WTC11 (cell line): ENCODE measurements at regions not wholly inside any gene's neighbourhood (a gene's known extent, or its start where the extent isn't known, plus 50 kb on each side); places are given as distances from the start of the nearest gene placed in this dataset.

Experiments
- ATAC-seq: fragments of 200-7000 bp; cut with Tn5 transposase; 2 replicates; pipeline ENCODE4 v1.10.0; 2021; ENCODE audit warnings: mild to moderate bottlenecking, moderate library complexity
- CTCF ChIA-PET: fragments of 300-600 bp; sonication (Branson Sonifier 250); formaldehyde crosslinking; loops from one replicate; lab custom pipeline; 2021; ENCODE audit warnings: antibody characterized with exemption; lab: Charles Lee
- POLR2A ChIA-PET: fragments of 350-600 bp; sonication (Branson Sonifier 250); formaldehyde crosslinking; loops from one replicate; lab custom pipeline; 2021; ENCODE audit warnings: antibody characterized with exemption; lab: Charles Lee
- DNase-seq: peaks from one replicate; pipeline ENCODE4 v3.0.0; 2021; ENCODE audit warnings: low spot score
- H3K27ac Mint-ChIP-seq: 2 replicates; pipeline ENCODE4 v1.8.0; 2021; ENCODE audit warnings: mixed read lengths
- H3K27me3 Mint-ChIP-seq: 2 replicates; pipeline ENCODE4 v1.8.0; 2021; ENCODE audit warnings: low read depth, mild to moderate bottlenecking, moderate library complexity, mixed read lengths
- H3K36me3 Mint-ChIP-seq: 2 replicates; pipeline ENCODE4 v1.8.0; 2021; ENCODE audit warnings: mixed read lengths
- H3K4me1 Mint-ChIP-seq: 2 replicates; pipeline ENCODE4 v1.8.0; 2022; ENCODE audit warnings: mixed read lengths
- H3K4me3 Mint-ChIP-seq: 2 replicates; pipeline ENCODE4 v1.8.0; 2021; ENCODE audit warnings: mild to moderate bottlenecking, moderate library complexity, mixed read lengths
- H3K9me3 Mint-ChIP-seq: 2 replicates; pipeline ENCODE4 v1.8.0; 2021; ENCODE audit warnings: mixed read lengths
- AR ChIP-seq: fragments of 250-450 bp; sonication (Bioruptor Pico); IDR thresholded peaks from 2 replicates; pipeline ENCODE4 v1.9.0; 2021; ENCODE audit warnings: mild to moderate bottlenecking
- ESRRA ChIP-seq: sonication (generic); formaldehyde crosslinking; IDR thresholded peaks from 2 replicates; pipeline ENCODE4 v1.8.1; 2022; ENCODE audit warnings: mild to moderate bottlenecking, missing genetic modification reagents, borderline replicate concordance
- FOXJ3 ChIP-seq: sonication (generic); formaldehyde crosslinking; IDR thresholded peaks from 2 replicates; pipeline ENCODE4 v1.9.0; 2021; ENCODE audit warnings: missing genetic modification reagents, mild to moderate bottlenecking, borderline replicate concordance
- GTF2I ChIP-seq: fragments of 250-450 bp; sonication (Bioruptor Pico); conservative IDR thresholded peaks from 2 replicates; pipeline ENCODE4 v1.4.0; 2021; ENCODE audit warnings: mild to moderate bottlenecking
- MAX ChIP-seq: sonication (generic); formaldehyde crosslinking; IDR thresholded peaks from 2 replicates; pipeline ENCODE4 v1.8.0; 2022; ENCODE audit warnings: mild to moderate bottlenecking, missing genetic modification reagents
- MXD4 ChIP-seq: fragments of 250-450 bp; sonication (Bioruptor Pico); IDR thresholded peaks from 2 replicates; pipeline ENCODE4 v1.8.0; 2021; ENCODE audit warnings: mild to moderate bottlenecking, moderate library complexity, borderline replicate concordance
- NFE2L1 ChIP-seq: sonication (generic); formaldehyde crosslinking; IDR thresholded peaks from 2 replicates; pipeline ENCODE4 v1.8.1; 2023; ENCODE audit warnings: missing genetic modification reagents
- NR2C2 ChIP-seq: sonication (generic); formaldehyde crosslinking; IDR thresholded peaks from 2 replicates; pipeline ENCODE4 v1.8.0; 2022; ENCODE audit warnings: mild to moderate bottlenecking, missing genetic modification reagents
- OVOL2 ChIP-seq: fragments of 250-450 bp; sonication (Bioruptor Pico); IDR thresholded peaks from 2 replicates; pipeline ENCODE4 v1.9.0; 2021; ENCODE audit warnings: mild to moderate bottlenecking, borderline replicate concordance
- SMAD4 ChIP-seq: sonication (generic); formaldehyde crosslinking; IDR thresholded peaks from 2 replicates; pipeline ENCODE4 v1.8.0; 2022; ENCODE audit warnings: mild to moderate bottlenecking, missing genetic modification reagents
- SP1 ChIP-seq: sonication (generic); formaldehyde crosslinking; conservative IDR thresholded peaks from 2 replicates; pipeline ENCODE4 v1.8.1; 2022; ENCODE audit warnings: missing genetic modification reagents
- TCF7 ChIP-seq: sonication (generic); formaldehyde crosslinking; IDR thresholded peaks from 2 replicates; pipeline ENCODE4 v1.8.0; 2022; ENCODE audit warnings: mild to moderate bottlenecking, low read depth, missing genetic modification reagents, moderate library complexity
- ZBTB21 ChIP-seq: sonication (generic); formaldehyde crosslinking; IDR thresholded peaks from 2 replicates; pipeline ENCODE4 v1.8.1; 2023; ENCODE audit warnings: mild to moderate bottlenecking, missing genetic modification reagents, borderline replicate concordance
- TF ChIP-seq, protein P1 (sequence below): fragments of 250-450 bp; sonication (Bioruptor Pico); IDR thresholded peaks from 2 replicates; pipeline ENCODE4 v1.8.0; 2021; ENCODE audit warnings: mild to moderate bottlenecking
- TF ChIP-seq, protein P2 (sequence below): sonication (generic); formaldehyde crosslinking; IDR thresholded peaks from 2 replicates; pipeline ENCODE4 v1.8.1; 2022; ENCODE audit warnings: low read depth, missing genetic modification reagents, borderline replicate concordance
- TF ChIP-seq, protein P3 (sequence below): sonication (generic); formaldehyde crosslinking; IDR thresholded peaks from 2 replicates; pipeline ENCODE4 v1.8.1; 2023; ENCODE audit warnings: mild to moderate bottlenecking, missing genetic modification reagents
- TF ChIP-seq, protein P4 (sequence below): sonication (generic); formaldehyde crosslinking; IDR thresholded peaks from 2 replicates; pipeline ENCODE4 v1.8.1; 2023; ENCODE audit warnings: mild to moderate bottlenecking, missing genetic modification reagents, moderate library complexity
- TF ChIP-seq, protein P5 (sequence below): sonication (generic); formaldehyde crosslinking; IDR thresholded peaks from 2 replicates; pipeline ENCODE4 v1.8.1; 2022; ENCODE audit warnings: mild to moderate bottlenecking, moderate library complexity, missing genetic modification reagents

DNA sequence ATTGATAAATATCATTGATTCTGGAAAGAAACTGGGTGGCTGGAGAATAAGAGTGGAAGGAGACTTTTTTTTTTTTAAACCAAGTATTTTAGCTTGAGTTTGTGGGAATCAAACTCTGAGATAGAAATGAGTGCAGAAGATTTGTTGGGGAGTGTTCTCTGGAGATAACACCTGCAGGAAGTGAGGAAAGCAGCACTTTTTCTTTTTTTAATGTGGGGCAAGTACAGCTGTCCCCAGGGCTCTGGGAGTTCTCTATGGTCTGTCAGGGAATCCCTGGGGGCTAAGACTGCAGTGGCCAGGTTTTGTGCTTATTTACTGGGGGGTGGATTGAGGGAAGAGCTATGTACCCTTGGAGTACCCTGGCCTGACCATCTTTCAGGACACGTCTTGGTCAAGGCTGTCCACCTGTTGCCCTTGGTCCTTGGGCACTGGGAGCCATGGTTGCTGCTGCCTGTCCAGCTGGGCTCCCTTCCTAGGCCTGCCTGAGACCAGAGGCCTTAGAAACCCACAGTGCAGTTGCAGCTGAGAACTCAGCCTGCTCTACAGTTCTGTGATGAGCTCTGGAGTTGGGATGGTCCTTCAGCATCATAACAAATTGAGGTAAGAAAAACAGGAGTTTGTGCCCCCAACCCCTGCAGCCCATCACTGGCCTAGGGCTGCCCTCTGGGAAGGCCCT, 85.8 kb downstream of the PHAX start:
- Mint-ChIP-seq H3K4me3 (no peak overlapping the region), H3K27ac (peak overlapping the region; percentile 16; the same call in 1 of the 2 replicates)
- POLR2A ChIA-PET, result no interaction called here
- no peak for TF ChIP-seq MAX (CRISPR knock-in tag)
- TF ChIP-seq TCF7 (CRISPR knock-in tag), result no peak
- TF ChIP-seq ZBTB21, result no peak
- no peak for TF ChIP-seq FOXJ3 (CRISPR knock-in tag)
- TF ChIP-seq, all 79 proteins: peak for 0
- no peaks in the 10 kb centered on the region for H3K27me3 Mint-ChIP-seq
- H3K4me1 Mint-ChIP-seq, result peaks cover 29% of the 10 kb centered on the region
- H3K9me3 Mint-ChIP-seq, result no peaks in the 10 kb centered on the region
- DNase-seq, result no peak
- no peak for ATAC-seq
- no peaks in the 10 kb centered on the region for H3K36me3 Mint-ChIP-seq
- CTCF ChIA-PET, result no interaction called here

GRCh38 chr5:126692971-126693370, 84.0 kb upstream of the LMNB1 start:
- no peaks in the 10 kb centered on the region for H3K9me3 Mint-ChIP-seq
- POLR2A ChIA-PET, result interaction anchor here (0.5 kb wide), 1 partner anchor 50 kb away, joined by 4 read pairs; no protein-coding TSS in a partner anchor
- H3K4me1 Mint-ChIP-seq, result peaks cover 5% of the 10 kb centered on the region; the same call in 1 of the 2 replicates
- no peaks in the 10 kb centered on the region for H3K36me3 Mint-ChIP-seq
- CTCF ChIA-PET, result no interaction called here
- no peak for TF ChIP-seq OVOL2 (CRISPR knock-in tag)
- no peak for TF ChIP-seq SMAD4 (CRISPR knock-in tag)
- TF ChIP-seq, protein P1, sequence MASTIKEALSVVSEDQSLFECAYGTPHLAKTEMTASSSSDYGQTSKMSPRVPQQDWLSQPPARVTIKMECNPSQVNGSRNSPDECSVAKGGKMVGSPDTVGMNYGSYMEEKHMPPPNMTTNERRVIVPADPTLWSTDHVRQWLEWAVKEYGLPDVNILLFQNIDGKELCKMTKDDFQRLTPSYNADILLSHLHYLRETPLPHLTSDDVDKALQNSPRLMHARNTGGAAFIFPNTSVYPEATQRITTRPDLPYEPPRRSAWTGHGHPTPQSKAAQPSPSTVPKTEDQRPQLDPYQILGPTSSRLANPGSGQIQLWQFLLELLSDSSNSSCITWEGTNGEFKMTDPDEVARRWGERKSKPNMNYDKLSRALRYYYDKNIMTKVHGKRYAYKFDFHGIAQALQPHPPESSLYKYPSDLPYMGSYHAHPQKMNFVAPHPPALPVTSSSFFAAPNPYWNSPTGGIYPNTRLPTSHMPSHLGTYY, result no peak
- TF ChIP-seq MXD4 (CRISPR knock-in tag), result no peak
- TF ChIP-seq, protein P2, sequence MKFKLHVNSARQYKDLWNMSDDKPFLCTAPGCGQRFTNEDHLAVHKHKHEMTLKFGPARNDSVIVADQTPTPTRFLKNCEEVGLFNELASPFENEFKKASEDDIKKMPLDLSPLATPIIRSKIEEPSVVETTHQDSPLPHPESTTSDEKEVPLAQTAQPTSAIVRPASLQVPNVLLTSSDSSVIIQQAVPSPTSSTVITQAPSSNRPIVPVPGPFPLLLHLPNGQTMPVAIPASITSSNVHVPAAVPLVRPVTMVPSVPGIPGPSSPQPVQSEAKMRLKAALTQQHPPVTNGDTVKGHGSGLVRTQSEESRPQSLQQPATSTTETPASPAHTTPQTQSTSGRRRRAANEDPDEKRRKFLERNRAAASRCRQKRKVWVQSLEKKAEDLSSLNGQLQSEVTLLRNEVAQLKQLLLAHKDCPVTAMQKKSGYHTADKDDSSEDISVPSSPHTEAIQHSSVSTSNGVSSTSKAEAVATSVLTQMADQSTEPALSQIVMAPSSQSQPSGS (CRISPR knock-in tag), result no peak
- TF ChIP-seq, protein P3, sequence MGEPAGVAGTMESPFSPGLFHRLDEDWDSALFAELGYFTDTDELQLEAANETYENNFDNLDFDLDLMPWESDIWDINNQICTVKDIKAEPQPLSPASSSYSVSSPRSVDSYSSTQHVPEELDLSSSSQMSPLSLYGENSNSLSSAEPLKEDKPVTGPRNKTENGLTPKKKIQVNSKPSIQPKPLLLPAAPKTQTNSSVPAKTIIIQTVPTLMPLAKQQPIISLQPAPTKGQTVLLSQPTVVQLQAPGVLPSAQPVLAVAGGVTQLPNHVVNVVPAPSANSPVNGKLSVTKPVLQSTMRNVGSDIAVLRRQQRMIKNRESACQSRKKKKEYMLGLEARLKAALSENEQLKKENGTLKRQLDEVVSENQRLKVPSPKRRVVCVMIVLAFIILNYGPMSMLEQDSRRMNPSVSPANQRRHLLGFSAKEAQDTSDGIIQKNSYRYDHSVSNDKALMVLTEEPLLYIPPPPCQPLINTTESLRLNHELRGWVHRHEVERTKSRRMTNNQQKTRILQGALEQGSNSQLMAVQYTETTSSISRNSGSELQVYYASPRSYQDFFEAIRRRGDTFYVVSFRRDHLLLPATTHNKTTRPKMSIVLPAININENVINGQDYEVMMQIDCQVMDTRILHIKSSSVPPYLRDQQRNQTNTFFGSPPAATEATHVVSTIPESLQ, result no peak
- TF ChIP-seq, protein P4, sequence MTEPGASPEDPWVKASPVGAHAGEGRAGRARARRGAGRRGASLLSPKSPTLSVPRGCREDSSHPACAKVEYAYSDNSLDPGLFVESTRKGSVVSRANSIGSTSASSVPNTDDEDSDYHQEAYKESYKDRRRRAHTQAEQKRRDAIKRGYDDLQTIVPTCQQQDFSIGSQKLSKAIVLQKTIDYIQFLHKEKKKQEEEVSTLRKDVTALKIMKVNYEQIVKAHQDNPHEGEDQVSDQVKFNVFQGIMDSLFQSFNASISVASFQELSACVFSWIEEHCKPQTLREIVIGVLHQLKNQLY, result no peak
- no peak for TF ChIP-seq NFE2L1 (CRISPR knock-in tag)
- no peak for TF ChIP-seq GTF2I (CRISPR knock-in tag)
- TF ChIP-seq AR, result no peak
- no peak for TF ChIP-seq SP1
- TF ChIP-seq ESRRA (CRISPR knock-in tag), result no peak
- TF ChIP-seq, protein P5, sequence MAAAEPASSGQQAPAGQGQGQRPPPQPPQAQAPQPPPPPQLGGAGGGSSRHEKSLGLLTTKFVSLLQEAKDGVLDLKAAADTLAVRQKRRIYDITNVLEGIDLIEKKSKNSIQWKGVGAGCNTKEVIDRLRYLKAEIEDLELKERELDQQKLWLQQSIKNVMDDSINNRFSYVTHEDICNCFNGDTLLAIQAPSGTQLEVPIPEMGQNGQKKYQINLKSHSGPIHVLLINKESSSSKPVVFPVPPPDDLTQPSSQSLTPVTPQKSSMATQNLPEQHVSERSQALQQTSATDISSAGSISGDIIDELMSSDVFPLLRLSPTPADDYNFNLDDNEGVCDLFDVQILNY (CRISPR knock-in tag), result no peak
- no peak for TF ChIP-seq NR2C2
- TF ChIP-seq MAX (CRISPR knock-in tag), result no peak
- DNase-seq (no peak), ATAC-seq (no peak)
- H3K4me3 Mint-ChIP-seq, result no peak overlapping the region
- no peak overlapping the region for H3K27ac Mint-ChIP-seq
- no peaks in the 10 kb centered on the region for H3K27me3 Mint-ChIP-seq
